Right lung (tissue), 2 donors: ENCODE measurements at regions not wholly inside any gene's neighbourhood (a gene's known extent, or its start where the extent isn't known, plus 50 kb on each side); places are given as distances from the start of the nearest gene placed in this dataset.

Experiments
- DNase-seq, 2 donors: peaks; one replicate each; pipeline ENCODE4 v3.0.0-alpha.2; 2013

DNA sequence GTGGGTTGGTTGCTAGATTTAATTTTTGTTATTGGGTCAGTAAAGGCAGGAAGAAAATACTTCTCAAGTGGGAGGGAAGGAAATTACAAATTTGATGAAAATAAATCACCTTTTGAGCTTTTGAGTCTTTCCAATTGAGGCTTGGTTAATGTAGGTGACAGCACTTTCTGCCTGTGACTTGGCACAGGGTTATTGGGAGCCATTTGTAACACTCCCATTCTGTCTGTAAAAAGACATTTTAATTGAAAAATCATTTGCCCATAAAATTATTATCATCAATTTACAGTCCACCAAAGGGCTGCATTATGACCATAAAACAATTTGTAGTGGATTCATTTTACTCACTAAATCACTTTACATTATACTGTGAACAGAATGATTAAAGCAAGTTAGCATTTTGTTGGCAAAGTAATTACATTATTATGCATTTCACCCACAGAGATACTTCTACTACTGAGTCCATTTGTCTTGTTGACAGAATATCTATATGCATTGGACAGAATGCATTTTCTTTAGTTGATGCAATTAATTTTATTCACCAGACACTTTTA lies 974.6 kb downstream of the UQCRFS1 start:
- no peak for DNase-seq

DNA sequence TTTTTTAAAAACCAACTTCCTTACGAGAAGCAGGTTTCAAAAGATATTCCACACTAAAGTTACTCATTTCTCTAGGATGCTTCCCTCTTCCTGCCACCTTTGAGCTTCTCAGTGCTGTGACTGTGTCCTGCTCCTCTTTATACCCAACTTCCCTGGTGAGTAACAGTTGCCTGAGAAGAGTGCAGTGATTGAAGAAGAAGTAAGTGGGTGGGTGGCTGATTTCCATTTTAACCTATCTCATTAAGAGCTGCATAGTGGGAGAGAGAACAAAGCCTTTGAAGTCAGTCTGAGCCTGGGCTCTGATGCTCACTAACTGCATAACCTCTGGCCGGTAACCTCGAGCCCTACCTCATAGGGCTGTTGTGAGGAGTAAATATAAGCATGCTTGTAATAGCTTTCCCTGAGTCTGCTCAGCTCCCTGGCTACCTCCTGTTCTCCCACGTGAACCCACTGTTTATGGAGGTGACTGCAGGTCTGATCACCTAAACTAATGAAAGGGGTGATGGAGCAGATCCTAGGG lies 977.3 kb downstream of the UQCRFS1 start:
- no peak for DNase-seq

DNA sequence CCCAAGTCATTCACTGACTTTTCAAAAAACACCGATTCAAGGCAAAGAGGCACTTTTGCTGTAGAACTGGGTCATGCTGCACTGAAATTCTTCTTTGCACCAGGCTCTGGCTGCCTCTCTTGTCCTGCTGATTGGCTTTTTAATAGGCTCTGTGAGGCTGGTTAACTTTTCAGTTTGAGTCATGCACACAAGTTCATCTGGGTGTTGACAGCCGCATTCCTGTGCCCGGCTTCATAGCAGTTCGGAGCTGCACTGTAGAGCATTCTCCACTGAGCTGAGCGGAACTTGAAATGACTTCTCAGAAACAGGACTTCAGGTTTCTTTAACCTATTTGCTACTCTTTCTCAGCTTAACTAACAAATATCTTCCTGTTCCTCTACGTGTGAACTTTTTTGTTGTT lies 978.3 kb downstream of the UQCRFS1 start:
- no peak for DNase-seq

DNA sequence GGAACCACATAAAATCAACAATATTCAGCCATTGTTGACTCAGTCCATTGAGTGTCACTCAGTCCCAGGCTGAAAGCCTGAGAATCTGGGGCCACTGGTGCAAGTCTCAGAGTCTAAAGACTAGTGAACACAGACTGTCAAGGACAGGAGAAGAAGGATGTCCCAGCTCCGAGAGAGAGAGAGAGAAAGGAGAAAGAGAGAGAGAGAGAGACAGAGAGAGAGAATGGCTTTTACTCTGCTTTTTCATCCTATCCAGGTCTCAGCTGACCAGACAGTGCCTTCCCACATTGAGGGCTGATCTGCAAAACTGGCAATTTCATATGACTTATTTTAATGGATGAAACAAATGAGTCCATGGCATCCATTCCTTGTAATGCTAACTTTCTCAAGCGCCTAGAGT lies 984.1 kb downstream of the UQCRFS1 start:
- DNase-seq, result no peak

DNA sequence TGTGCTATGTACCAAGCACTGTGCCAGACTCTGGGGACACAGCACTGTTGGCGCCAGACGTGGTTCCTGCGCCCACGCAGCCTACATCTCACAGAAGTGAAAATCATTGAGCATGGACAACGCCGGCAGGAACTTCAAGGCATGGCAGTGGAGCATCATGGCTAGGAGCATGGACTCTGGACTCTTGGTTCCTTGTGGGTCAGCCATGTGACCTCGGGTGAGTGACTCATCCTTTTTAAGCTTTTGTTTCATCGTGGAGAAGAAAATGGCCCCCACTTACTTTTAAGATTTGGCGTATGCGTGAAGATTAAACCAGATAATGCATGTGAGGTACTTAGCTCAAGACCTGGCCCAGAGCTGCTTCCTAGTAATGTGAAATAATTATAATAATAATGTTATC lies 988.5 kb downstream of the UQCRFS1 start:
- DNase-seq, result no peak

DNA sequence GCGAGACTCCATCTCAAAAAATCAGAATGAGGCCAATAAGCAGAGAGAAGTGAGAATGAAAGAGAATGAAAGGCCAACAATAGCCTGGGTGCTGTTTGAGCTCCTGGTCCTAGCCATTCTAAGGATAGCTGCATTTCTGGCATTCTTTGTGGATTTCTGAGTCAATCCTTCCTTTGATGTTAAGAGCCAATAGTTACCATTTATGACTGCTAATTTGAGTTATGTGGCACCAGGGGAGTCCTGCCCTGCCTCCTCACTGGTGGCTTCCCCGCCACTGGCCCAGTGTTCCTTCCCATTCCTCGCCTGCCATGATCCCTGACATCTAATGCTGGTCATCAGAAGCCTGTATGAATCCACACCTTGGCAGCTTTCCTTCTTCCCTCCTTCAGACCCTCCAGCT lies 991.2 kb downstream of the UQCRFS1 start:
- no peak for DNase-seq

- no peak for DNase-seq
Measured at GRCh38 chr19:28218728-28219127, 994.2 kb downstream of the UQCRFS1 start.

DNA sequence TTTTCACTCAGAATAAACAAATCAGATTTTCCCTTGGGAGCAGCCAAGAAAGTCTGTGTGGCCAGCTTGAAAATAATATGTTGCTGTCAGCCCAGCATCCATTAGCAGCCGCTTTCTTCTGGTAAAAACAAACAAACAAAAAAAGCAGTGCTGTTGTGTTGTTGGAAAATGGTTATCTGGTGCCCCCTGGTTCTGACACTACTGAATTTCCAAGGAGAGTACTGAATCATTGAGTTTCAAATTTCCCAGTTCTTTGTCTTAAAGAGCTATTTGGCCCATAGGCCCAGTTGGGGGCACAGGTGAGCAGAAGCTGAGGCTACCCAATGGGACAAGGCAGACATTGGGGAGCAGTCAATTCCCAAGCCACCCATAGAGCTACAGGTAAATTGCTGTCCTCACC lies 995.9 kb downstream of the UQCRFS1 start:
- peak; percentile 66 to 74 for DNase-seq

DNA sequence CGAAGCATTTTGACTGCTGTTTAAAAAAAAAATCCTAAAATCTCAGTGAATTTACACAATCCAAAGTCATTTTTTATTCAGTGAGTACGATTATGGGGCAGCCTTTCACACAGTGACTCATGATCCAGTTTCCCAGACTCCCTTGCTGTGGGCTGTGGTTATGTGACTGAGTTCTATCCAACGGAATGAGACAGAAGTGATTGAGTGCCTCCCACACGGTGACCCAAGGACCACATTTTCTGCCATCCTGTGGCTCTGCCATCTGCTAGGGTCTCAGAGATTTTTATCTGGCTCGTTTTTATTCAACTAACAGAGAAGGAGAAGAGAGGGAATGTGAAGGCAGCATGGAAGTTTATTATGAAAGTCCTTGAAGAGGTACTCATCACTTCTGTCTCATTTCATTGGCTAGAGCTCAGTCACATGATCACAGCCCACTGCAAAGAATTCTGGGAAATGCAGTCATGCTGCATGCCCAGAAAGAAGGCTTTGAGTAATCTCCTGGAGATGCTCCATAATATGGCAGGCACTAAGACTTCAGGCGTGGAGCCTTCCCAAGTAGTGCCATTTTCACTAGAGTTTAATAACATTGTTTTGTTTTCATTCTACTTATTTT lies 999.4 kb downstream of the UQCRFS1 start:
- no peak for DNase-seq

DNA sequence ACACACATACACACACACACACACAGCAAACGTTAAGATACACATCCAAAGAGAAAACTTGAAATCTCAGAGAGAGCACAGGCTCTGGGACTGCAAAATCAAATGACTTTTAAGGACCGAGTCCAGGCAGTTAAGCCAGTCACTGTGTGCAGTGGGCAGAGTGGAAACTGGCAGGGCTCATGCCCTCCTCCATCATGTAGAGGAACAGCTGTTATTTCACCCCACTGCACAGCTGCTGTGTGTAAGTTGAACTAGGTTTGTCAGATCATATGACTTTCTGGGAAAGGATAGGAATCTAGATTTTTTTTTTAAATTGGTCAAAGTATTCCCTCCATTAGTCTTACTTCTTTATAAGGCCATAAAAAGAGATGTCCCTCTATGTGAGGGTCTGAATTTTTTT lies 1002.1 kb downstream of the UQCRFS1 start:
- no peak for DNase-seq

DNA sequence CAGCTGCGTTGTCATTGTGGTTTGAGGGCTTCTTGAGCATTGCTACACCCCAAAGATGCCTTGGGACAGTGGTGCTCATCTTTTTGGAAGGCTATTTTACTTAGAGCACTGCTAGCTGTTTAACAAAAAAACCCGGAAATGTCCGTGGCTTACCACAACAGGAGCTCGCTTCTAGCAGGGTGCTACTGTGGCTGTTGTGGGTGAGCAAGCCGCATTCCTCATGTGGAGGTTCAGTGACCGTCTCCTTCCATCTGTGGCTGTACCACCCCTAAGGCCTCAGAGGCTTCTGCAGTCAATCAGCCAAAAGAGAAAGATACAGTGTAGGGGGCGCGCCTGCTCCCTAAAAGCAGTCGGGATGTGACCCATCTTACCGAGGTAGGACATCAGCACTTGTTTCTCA lies 1004.2 kb downstream of the UQCRFS1 start:
- DNase-seq, result no peak

DNA sequence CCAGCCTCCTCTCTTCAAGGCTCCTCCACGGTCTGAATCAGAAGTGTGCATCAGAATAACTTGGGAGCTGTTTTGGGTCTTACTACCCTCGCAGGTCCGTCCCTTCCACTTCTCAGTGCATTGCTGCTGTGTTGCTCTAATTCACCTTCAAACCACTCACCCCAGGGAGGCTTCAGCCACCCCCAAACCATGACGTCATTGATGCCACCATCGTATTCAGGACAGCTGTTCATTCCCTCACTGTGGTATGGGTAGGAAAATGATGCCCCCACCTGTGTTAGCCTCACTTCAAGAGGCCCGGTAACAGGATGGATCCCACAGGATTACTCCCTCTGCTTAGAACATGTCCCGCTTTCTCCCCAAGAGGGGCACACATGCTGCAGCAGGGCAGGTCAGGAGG lies 1005.7 kb downstream of the UQCRFS1 start:
- no peak for DNase-seq

DNA sequence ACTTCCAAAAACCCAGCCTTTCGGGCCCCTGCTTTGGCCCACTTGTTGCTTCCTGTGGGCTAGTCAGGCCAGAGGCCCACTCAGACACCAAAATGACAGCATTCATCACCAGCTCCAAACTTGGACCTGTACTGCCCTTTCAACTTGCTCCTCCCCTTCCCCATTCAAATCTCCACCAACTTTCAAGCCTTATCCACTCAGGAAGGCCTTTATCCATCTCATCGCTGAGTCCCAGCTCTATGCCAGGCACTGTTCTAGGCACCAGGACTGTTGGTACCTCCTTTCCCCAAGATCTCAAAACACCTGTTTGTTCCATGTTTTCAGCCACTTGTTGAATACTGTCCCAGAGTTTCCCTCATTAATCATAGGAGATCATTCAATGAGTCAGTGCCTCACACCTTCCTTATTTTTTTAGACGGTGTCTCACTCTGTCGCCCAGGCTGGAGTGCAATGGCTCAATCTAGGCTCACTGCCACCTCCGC lies 1011.4 kb downstream of the UQCRFS1 start:
- no peak for DNase-seq

GRCh38 chr19:28199323-28199722 lies 1013.6 kb downstream of the UQCRFS1 start:
- DNase-seq, result no peak

DNA sequence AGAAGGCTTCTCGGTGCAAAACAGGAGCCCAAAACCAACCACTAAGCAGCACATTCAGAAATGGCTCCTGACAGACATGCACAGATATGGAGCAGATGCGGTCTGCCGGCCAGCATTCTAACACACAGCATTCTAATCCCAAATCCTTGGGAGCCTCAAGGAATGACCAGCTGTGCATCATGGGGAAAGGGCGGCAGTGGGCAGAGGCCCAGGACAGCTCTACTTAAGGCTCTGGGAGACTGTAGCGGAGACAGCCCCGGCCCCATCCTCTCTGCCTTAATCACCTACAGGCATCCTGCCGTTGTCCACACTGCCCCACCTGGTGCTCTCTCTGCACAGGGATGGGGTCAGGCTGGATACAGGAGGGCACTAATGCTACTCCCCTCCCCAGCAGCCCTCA lies 1016.0 kb downstream of the UQCRFS1 start:
- peak in 1 of 2 donors; percentile 5 for DNase-seq

DNA sequence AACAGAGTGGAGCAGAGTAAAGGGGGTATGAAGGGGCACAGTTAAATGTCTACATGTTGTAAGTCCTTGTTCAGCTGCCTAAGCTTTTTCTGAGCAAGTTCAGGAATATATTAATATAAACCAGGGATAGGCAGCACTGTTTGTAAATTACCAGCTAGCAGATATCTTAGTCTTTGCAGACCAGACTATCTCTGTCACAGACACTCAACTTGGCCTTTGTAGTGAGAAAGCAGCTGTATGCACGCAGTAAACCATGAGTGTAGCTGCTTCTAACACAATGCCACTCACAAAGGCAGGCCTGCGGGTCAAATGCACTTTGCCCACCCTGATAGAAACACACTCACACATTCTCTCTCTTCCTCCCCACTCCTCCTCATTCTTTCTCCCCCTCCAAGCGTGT lies 1016.9 kb downstream of the UQCRFS1 start:
- peak; percentile 83 to 89 for DNase-seq

- DNase-seq, result no peak
Measured at GRCh38 chr19:28185646-28186045, 1027.3 kb downstream of the UQCRFS1 start.

- no peak for DNase-seq
Measured at GRCh38 chr19:28184997-28185396, 1028.0 kb downstream of the UQCRFS1 start.

DNA sequence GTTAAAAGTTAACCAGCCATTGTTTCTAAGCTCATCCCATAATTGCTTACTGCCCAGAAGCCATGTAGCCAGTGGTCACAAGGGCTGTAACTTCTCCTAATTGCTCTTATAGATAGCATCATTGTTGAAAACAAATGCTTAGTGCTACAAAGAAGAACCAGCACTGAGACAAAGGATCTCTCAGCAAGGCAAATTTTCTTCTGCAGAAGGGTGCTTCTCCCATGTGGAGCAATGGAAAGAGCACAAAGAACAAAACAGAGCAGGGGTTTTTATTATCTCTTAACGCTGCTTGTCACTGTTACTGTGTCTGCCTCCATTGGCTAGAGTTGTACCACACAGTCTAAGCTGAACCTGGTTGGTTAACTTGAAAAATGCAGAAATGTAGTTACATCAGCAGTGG lies 1036.8 kb downstream of the UQCRFS1 start:
- no peak for DNase-seq

DNA sequence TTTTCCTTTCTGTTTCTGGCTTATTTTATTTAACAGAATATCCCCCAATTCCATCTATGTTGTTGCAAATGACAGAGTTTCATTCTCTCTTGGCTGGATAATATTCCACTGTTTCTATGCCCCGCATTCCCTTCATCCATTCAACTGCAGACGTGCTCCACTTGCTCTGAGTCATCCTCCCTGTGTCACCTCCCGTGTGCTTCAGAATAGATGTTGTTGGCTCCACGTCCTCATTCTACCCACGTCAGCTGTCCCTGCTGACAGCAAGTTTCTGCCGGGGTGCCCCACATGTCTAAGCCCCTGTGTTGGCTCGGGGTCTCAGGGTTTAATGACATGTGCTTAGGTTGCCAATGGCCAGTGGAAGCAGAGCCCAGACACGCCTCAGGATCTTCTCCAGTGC lies 1041.0 kb downstream of the UQCRFS1 start:
- no peak for DNase-seq

DNA sequence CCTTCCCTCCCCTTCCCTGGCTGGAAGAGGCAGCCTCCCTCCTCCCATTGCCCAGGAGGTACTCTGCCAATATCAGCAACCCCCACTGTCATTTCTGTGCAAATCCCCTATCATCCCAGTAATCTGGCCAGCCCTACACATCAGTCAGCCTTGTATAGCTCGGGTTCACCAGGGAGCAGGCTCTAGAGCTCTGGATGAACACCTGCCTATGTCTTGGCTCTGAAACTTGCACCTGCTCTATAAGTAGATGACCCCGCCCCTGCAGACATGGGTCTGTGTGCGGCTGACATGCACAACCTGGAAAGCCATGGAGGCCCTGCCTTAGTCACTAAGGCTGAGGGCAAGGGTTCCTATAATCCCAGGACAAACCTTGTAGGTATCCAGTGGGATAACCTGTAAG lies 1042.9 kb downstream of the UQCRFS1 start:
- DNase-seq, result no peak

- peak; percentile 10 to 12 for DNase-seq
Measured at GRCh38 chr19:28169168-28169887, 1043.6 kb downstream of the UQCRFS1 start.

- DNase-seq, result no peak
Measured at GRCh38 chr19:28168557-28168956, 1044.4 kb downstream of the UQCRFS1 start.
